NCI-H2029 (cell line): ENCODE measurements at regions not wholly inside any gene's neighbourhood (a gene's known extent, or its start where the extent isn't known, plus 50 kb on each side); places are given as distances from the start of the nearest gene placed in this dataset.
"Not testable (repeated sequence)": the region's sequence is repeated elsewhere in the genome, so short reads cannot be mapped to it uniquely, and the experiment has no call there.

ENCODE experiments used
- DNase-seq: peaks from one replicate; lab custom pipeline; 2025; lab: John Stamatoyannopoulos, UW

GRCh38 chr9:102506406-102506805, 488.7 kb upstream of the CYLC2 start:
- no peak for DNase-seq

GRCh38 chr9:102499468-102499867, 495.7 kb upstream of the CYLC2 start:
- DNase-seq, result no peak

DNA sequence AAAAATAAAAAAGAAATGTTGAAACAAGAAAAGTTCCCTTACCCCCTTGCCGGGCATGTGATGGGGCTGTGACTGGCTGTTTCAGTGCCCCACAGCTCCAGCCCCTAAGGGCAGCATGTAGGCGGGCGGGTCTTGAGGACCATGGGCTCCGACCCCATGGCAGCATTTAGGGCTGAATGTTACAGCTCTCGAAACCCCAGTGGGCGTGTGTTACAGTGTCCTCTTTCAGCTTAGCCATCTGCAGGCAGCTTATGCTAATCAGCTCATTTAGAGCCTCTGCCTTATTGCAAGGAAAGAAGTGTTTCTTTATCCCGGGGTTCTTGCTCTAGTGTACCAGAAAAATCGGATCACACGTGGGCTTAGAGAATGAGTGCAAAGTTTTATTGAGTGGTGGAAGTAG, 497.4 kb upstream of the CYLC2 start:
- DNase-seq, result peak; percentile 32

DNA sequence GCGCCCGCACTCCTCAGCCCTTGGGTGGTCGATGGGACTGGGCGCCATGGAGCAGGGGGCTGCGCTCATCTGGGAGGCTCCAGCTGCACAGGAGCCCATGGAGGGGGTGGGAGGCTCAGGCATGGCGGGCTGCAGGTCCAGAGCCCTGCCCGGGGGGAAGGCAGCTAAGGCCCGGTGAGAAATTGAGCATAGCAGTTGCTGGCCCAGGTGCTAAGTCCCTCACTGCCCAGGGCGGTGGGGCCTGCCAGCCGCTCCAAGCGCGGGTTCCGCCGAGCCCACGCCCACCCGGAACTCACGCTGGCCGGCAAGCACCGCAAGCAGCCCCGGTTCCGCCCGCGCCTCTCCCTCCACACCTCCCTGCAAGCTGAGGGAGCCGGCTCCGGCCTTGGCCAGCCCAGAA, 508.2 kb upstream of the CYLC2 start:
- DNase-seq, result not testable (repeated sequence)

- DNase-seq, result no peak
Observed at GRCh38 chr9:102483651-102484050, 511.5 kb upstream of the CYLC2 start.

DNA sequence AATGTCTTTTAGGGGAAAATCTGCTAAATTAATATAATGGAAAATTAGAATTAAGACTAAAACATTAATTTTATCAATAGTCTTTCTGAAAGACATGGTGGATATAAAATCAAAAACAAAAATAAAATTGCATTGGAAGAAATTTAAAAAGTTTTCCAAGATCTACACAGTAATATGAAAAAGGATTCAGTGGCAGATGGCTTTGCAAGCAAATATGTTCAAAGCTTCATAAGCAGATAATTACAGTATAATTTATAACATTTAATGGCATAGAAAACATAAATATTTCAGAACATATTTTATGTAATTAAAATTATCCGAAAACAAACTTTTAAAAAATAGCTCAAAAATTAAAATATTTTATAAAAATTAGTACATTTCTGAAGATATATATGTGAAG, 512.4 kb upstream of the CYLC2 start:
- DNase-seq, result no peak

GRCh38 chr9:102479191-102479590, 515.9 kb upstream of the CYLC2 start:
- no peak for DNase-seq

- DNase-seq, result no peak
Observed at GRCh38 chr9:102474357-102474756, 520.8 kb upstream of the CYLC2 start.

DNA sequence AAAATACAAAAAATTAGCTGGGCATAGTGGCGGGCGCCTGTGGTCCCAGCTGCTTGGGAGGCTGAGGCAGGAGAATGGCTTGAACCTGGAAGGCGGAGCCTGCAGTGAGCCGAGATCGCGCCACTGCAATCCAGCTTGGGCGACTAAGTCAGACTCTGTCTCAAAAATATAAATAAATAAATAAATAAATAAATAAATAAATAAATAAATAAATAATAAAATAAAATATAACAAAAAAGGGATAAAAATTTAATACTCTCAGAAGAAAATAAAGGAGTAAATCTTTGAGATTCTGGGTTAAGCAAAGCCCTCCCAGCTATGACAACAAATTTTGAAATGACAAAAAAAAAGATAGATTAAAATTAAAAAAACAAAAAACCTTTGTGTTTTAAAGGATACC, 525.7 kb upstream of the CYLC2 start:
- not testable (repeated sequence) for DNase-seq

DNA sequence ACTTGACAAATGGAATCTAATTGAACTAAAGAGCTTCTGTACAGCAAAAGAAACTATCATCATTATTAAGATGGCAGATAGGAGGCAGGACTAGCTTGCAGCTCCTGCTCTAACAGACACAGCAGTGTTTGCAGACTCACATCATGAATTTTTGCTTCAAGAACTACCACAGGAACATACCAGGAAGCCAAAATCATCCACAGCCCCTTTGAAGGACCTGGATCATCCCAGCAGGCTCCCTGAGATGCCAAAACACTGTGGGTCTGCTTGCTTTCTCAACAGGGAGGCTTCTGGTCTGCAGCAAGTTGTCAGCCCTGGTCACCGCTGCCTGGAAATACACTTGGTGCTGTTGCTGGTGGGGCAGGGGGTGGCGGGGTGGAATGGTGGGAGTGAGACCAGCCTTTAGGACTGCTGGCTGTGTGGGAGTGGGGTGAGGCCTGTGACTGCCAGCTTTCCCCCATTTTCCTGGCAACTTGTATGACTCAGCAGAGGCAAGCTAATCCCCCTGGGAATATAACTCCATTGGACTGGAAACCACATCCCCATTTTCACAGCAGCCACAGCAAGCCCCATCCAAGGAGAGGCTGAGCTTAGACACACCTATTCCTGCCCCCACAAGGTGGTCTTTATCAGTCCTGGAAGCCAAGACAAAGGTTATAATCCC, 533.8 kb upstream of the CYLC2 start:
- DNase-seq, result no peak

- DNase-seq, result no peak
Observed at GRCh38 chr9:102459828-102460227, 535.3 kb upstream of the CYLC2 start.

- DNase-seq, result no peak
Observed at GRCh38 chr9:102456562-102456961, 538.6 kb upstream of the CYLC2 start.

DNA sequence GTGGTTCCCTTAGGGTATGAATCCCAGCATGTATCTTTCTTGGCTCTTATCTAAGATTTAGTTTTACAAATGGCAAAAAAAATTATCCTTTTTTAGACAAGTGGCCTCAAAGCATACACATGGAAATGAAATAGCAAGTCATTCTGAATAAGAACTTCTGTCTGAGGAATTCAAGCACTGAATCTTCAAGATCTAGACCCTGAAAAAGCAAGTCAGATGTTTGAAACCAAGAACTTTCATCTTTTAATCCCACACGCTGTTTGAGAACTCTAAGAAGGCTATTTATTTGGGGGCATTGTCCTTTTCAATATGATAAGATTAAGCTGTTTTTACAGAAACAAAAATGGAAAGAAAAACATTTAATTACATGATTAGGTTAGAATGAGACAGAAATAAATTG, 549.2 kb upstream of the CYLC2 start:
- DNase-seq, result no peak

- no peak for DNase-seq
Observed at GRCh38 chr9:102445181-102445747, 549.9 kb upstream of the CYLC2 start.

DNA sequence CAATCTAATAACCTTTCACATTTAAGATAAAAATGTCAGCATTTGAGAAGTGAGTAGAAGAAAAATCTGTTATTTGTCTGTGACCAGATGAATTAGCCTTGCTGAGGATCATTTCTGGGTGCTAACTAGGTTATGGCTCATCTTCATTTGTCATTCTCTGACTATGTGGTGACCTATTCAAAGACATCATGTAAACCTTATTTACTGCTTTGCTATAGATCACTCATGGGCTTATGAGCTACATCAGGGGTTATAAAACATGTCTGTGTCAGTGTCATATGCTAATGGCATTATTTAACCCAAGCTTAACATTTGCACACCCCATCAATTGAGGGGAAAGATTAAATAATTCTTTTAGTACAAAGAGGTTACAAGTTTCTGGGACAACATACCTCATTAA, 555.5 kb upstream of the CYLC2 start:
- no peak for DNase-seq

GRCh38 chr9:102436599-102436998, 558.5 kb upstream of the CYLC2 start:
- not testable (repeated sequence) for DNase-seq

DNA sequence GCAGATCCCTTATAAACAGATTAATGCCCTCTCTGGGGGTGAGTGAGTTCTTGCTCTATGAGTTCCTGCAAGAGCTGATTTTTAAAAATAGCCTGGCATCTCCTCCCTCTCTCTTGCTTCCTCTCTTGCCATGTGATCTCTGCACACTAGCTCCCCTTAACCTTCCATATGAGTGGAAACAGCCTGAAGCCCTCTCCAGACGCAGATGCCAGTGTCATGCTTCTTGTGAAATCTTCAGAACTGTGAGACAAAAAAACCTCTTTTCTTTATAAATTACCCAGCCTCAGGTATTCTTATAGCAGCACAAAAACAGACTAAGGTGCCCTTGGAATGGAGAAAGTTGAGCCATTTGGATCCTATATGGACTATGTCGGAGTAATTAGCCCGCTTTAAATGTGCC, 559.7 kb upstream of the CYLC2 start:
- no peak for DNase-seq

DNA sequence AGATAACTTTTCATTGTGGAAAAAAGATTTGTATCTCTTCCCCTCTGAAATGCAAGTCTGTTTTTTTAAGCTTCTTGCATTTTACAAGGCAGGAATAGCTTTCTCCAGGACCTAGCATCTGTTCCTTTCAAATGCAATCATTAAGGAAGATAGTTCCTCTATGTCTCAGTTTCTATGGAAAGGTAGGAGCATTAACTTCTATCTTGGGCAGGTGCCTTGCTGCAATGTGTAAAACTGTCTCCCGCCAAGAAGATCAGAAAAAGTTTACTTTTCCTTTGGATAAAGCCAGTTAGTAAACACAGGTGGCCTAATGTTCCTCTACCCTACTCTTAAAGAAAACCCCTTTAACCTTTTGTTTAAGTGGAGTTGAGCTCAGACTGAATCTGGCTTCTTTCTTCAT, 560.6 kb upstream of the CYLC2 start:
- no peak for DNase-seq

- no peak for DNase-seq
Observed at GRCh38 chr9:102428305-102428704, 566.8 kb upstream of the CYLC2 start.

DNA sequence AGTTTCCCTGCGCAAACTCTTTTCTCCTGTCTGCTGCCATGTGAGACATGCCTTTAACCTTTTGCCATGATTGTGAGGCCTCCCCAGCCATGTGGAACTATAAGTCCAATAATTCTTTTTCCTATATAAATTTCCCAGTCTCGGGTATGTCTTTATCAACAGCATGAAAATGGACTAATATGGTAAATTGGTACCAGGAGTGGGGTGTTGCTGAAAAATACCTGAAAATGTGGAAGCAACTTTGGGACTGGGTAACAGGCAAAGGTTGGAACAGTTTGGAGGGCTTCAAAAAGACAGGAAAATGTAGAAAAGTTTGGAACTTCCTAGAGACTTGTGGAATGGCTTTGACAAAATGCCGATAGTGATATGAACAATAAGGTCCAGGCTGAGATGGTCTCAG, 578.9 kb upstream of the CYLC2 start:
- not testable (repeated sequence) for DNase-seq

DNA sequence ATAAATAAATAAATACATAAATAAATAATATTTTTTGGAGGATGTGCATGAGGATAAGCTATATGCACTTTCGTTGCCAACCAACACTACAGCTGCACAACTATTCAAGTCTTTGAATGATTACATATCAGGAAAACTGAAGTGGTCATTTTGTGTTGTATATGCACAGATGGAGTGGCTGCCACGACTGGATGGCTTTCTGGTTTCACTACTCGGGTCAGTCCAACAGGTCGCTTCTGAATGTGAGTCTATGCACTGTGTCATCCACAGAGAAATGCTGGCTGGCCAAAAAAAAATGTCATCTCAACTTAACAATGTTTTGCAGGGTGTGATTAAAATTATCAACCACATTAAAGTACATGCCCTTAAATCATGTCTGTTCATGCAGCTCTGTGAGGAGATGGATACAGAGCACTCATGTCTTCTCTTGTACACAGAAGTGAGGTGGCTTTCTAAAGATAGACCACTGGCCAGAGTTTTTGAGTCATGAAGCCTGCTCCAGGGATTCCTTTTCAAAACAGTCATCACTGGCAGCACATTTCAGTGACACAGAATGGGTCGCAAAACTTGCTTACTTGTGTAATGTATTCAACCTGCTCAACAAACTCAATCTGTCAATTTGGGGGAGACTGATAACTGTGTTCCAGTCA, 589.8 kb upstream of the CYLC2 start:
- DNase-seq, result no peak

DNA sequence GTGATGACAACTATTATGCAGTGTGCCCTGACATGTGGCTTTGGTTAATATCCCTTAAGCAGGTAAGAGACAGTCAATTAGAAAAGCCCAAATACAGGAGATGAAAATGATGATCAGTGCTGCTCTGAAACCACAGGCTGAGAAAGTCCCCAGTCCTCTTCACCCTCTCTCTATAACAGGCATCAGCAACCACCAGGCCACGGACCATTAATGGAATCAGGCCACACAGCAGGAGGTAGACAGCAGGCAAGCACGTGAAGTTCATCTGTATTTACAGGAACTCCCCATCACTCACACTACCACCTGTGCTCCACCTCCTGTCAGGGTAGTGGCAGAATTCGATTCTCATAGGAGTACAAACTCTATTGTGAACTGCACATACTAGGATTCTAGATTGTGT, 591.6 kb upstream of the CYLC2 start:
- DNase-seq, result no peak

DNA sequence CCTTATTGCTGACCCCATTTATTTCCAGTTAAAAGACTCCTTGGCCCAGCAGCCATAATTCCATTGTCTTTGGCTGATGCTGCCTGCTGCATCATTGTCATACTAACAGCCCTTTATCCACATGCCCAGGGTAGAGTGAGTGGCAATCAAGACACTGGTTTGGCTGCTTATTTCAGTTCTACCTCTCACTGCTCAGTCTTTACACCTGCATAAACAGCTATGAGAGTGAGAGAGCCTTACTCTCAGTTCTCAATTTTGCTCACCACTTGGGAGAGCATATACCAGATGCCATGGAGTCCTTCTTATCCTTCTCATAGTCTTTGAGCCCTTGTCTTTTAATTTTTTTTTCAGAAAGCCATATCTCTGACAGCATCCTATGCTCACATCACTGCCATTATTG, 596.9 kb upstream of the CYLC2 start:
- DNase-seq, result no peak

- DNase-seq, result not testable (repeated sequence)
Observed at GRCh38 chr9:102385620-102386019, 609.5 kb upstream of the CYLC2 start.
